ENCODE measurements at regions not wholly inside any gene's neighbourhood (a gene's known extent, or its start where the extent isn't known, plus 50 kb on each side); places are given as distances from the start of the nearest gene placed in this dataset.
"Not testable (repeated sequence)": the region's sequence is repeated elsewhere in the genome, so short reads cannot be mapped to it uniquely, and the experiment has no call there.

GRCh38 chr9:99647604-99648003, 174.1 kb upstream of the NR4A3 start:
- DNase-seq: no peak

- no peak for DNase-seq
These were observed 171.4 kb upstream of the NR4A3 start for GRCh38 chr9:99650187-99650874.

DNA sequence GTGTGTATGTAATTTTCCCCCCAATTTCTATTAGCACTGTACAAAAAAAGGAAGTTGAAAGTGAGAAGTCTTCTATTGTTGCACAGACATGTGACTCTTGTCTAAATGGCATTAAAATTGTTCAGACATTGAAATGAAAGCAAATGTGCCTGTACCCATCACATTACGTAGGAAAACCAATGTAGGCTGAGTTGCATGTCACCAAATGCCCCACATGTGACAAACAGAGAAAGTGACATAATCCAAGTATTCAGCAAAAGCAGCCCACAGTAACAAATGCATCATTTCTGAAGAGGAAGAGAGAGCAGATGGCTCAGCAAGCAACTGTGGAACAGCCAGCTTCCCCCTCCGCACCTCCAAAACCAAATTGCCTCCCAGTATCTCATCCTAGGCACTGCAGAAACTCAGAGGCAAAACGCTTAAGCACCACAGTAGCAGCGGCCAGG, 161.5 kb upstream of the NR4A3 start:
- no peak for DNase-seq

DNA sequence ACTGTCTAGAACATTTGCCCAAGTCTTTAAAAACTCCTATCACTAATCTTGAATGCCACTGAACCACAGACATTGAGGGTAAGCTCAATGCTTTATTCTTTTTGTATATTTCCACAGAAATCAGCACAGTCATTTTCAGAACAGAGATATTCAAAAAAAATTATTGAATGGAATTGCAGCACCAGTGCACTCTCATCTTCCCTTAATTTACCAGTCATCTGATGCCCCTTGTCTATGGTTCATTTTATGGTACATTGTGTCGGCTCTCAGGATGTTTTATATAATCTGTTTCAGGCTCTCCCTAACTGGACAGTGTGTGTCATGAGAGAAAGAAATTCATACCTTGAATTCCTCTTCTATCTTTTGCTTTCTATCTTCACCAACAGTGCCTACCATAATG, 158.4 kb upstream of the NR4A3 start:
- DNase-seq: no peak

- no peak for DNase-seq
These were observed 157.8 kb upstream of the NR4A3 start for GRCh38 chr9:99663856-99664255.

- no peak for DNase-seq
These were observed 155.1 kb upstream of the NR4A3 start for GRCh38 chr9:99666571-99666970.

- not testable (repeated sequence) for DNase-seq
These were observed 150.8 kb upstream of the NR4A3 start for GRCh38 chr9:99670886-99671285.

GRCh38 chr9:99677281-99677680, 144.4 kb upstream of the NR4A3 start:
- no peak for DNase-seq

GRCh38 chr9:99678566-99678965, 143.1 kb upstream of the NR4A3 start:
- DNase-seq: no peak

GRCh38 chr9:99680191-99680590, 141.5 kb upstream of the NR4A3 start:
- no peak for DNase-seq

DNA sequence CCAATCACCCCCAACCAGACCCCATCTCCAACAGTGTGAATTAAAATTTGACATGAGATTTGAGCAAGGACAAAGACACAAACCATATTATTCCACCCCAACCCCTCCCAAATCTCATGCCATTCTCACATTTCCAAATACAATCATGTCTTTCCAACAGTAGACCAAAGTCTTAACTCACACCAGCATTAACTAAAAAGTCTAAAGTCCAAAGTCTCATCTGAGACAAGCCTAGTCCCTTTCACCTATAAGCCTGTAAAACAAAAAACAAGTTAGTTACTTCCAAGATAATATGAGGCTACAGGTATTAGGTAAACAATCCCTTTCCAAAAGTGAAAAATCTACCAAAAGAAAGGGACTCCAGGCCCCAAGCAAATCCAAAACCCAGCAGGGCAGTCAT, 140.6 kb upstream of the NR4A3 start:
- DNase-seq: no peak

- DNase-seq: no peak
These were observed 139.3 kb upstream of the NR4A3 start for GRCh38 chr9:99682378-99682777.

GRCh38 chr9:99682870-99683269, 138.8 kb upstream of the NR4A3 start:
- DNase-seq: no peak

GRCh38 chr9:99690573-99690972, 131.1 kb upstream of the NR4A3 start:
- DNase-seq: no peak

GRCh38 chr9:99693888-99694287, 127.8 kb upstream of the NR4A3 start:
- DNase-seq: no peak

DNA sequence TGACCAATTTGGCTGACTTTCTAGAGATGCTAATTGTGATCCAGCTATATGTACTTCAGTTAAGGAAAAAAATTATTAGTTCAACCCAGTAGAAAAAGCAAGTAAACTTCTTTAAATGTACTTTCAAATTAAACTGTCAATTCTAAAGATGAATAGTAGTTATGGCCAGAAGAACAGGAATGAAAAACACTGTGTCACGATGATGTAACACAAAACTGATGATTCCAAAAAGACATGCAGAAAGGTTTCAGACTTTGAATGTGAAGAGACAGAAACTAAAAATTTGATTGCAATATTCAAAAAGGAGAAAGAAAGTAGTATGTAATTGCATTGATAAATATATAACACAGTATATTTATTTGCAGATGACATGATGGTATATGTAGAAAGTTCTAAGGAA, 127.3 kb upstream of the NR4A3 start:
- no peak for DNase-seq

- DNase-seq: no peak
These were observed 122.3 kb upstream of the NR4A3 start for GRCh38 chr9:99699396-99699795.

- no peak for DNase-seq
These were observed 109.5 kb upstream of the NR4A3 start for GRCh38 chr9:99712214-99712613.

- no peak for DNase-seq
These were observed 107.8 kb upstream of the NR4A3 start for GRCh38 chr9:99713838-99714306.

- no peak for DNase-seq
These were observed 103.1 kb upstream of the NR4A3 start for GRCh38 chr9:99718631-99719030.

DNA sequence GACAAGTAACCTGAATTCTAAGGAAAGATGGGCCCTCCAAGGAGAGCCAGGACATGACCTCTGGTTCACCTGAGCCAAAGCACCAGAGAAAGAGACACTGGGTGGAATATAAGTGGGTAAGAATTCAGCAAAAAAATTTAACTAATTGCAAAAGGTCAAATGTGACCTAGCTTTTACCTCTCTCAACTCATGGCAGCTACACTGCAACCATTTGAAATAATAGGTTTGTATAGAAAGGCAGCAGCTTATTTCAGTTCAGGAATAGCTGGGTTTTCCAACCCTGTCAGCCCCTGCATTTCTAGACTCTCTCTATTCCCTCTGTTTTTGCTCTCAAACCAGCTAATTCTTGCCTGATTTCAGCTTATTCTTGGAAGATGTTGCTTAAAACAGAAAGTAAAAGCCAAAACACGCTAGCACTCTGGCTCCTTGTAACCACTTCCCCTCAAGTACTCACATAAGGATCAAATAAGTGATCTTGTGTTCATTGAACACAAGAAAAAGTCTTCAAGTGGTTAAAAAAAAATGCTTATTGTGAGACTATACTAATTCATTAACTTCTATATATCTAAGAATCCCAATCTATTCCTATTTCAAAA, 101.1 kb upstream of the NR4A3 start:
- DNase-seq: no peak

DNA sequence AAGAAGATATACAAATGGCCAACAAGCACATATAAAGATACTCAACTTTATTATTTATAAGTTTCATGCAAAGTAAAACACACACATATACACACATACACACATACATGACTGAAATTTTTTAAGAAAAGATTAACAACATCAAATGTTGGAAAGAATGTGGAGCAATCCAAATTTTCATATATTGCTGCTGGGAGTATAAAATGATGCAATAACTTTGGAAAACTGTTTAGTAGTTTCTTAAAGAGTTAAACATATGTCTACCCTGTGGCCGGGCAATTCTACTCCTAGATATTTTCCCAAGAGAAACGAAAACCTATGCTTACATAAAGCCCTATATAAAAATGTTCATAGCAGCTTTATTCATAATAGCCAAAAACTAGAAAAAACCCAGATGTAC, 99.8 kb upstream of the NR4A3 start:
- DNase-seq: no peak

DNA sequence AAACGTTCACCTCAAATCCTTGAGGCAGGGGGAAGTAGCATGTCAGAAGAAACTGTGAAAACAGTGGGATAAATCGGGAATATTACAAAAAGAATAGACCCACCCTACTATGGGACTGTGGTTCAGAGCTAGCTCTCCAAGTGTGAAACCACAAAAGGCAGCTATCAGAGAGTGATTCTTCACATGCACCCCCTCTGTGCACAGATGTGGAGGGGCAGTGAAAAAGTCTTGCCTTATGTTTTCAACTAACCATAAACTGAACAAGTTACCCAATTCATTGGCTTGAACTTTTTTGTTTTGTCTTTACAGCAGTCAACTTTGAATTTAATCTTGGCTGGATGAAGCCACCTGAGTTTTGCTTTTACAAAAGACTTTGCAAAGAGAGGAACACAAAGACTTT, 98.8 kb upstream of the NR4A3 start:
- DNase-seq: no peak

- DNase-seq: no peak
These were observed 97.0 kb upstream of the NR4A3 start for GRCh38 chr9:99724640-99725039.

- no peak for DNase-seq
These were observed 95.8 kb upstream of the NR4A3 start for GRCh38 chr9:99725852-99726251.

All from SHP77 treated with DMSO at 0.1 percent for 48 hours (cell line).